Loucy (cell line): ENCODE measurements at regions not wholly inside any gene's neighbourhood (a gene's known extent, or its start where the extent isn't known, plus 50 kb on each side); places are given as distances from the start of the nearest gene placed in this dataset.

Source experiments
- H2AFZ ChIP-seq: fragments of 200-600 bp; sonication (generic); 2 replicates; pipeline ENCODE4 v1.6.0; 2016; ENCODE audit warnings: antibody characterized with exemption, mild to moderate bottlenecking, low read length, moderate library complexity
- H3F3A ChIP-seq: fragments of 200-600 bp; 2 replicates; pipeline ENCODE4 v1.6.0; 2016; ENCODE audit warnings: antibody characterized with exemption, low read depth, mild to moderate bottlenecking
- H3K27me3 ChIP-seq: fragments of 200-600 bp; sonication (generic); 2 replicates; pipeline ENCODE4 v1.6.1; 2014; ENCODE audit warnings: low read length, mild to moderate bottlenecking; ENCODE audit not compliant: insufficient read depth, poor library complexity, severe bottlenecking
- H3K36me3 ChIP-seq: fragments of 200-600 bp; sonication (generic); 2 replicates; pipeline ENCODE4 v1.6.1; 2016; ENCODE audit warnings: low read length; ENCODE audit not compliant: insufficient read depth
- H3K4me1 ChIP-seq: fragments of 200-600 bp; sonication (generic); 2 replicates; pipeline ENCODE4 v1.5.1; 2014; ENCODE audit warnings: low read length, mild to moderate bottlenecking; ENCODE audit not compliant: insufficient read depth, poor library complexity, severe bottlenecking
- H3K4me2 ChIP-seq: fragments of 200-600 bp; sonication (generic); 2 replicates; pipeline ENCODE4 v1.6.0; 2014; ENCODE audit warnings: antibody characterized with exemption, low read length, low read depth, mild to moderate bottlenecking; ENCODE audit not compliant: poor library complexity, severe bottlenecking
- H3K4me3 ChIP-seq: fragments of 200-600 bp; sonication (generic); 2 replicates; pipeline ENCODE4 v1.5.1; 2014; ENCODE audit warnings: low read length, mild to moderate bottlenecking, mixed read lengths; ENCODE audit not compliant: poor library complexity, severe bottlenecking
- H3K79me2 ChIP-seq: fragments of 200-600 bp; sonication (generic); 2 replicates; pipeline ENCODE4 v1.6.1; 2014; ENCODE audit warnings: low read length; ENCODE audit not compliant: insufficient read depth
- H3K9ac ChIP-seq: fragments of 200-600 bp; sonication (generic); 2 replicates; pipeline ENCODE4 v1.6.0; 2014; ENCODE audit warnings: mild to moderate bottlenecking, low read depth, low read length, moderate library complexity; ENCODE audit not compliant: poor library complexity, severe bottlenecking
- H3K9me2 ChIP-seq: fragments of 200-600 bp; sonication (generic); replicated peaks from 2 replicates; pipeline ENCODE4 v1.6.1; 2016; ENCODE audit warnings: low read depth, low read length, mixed read lengths
- H3K9me3 ChIP-seq: fragments of 200-600 bp; sonication (generic); 2 replicates; pipeline ENCODE4 v1.6.1; 2014; ENCODE audit warnings: mild to moderate bottlenecking, antibody characterized with exemption, low read length, low read depth; ENCODE audit not compliant: insufficient read depth
- H4K20me1 ChIP-seq: fragments of 200-600 bp; sonication (generic); 2 replicates; pipeline ENCODE4 v1.6.0; 2014; ENCODE audit warnings: antibody characterized with exemption, low read length, mild to moderate bottlenecking; ENCODE audit not compliant: insufficient read depth, poor library complexity, severe bottlenecking
- EZH2phosphoT487 ChIP-seq: fragments of 200-600 bp; IDR thresholded peaks from 2 replicates; pipeline ENCODE4 v1.6.1; 2018; ENCODE audit warnings: antibody characterized with exemption, mild to moderate bottlenecking, moderate library complexity, borderline replicate concordance
- TF ChIP-seq, protein P1 (sequence below): fragments of 200-600 bp; sonication (generic); conservative IDR thresholded peaks from 2 replicates; pipeline ENCODE4 v1.5.1; 2014; ENCODE audit warnings: mild to moderate bottlenecking, antibody characterized with exemption, low read length

DNA sequence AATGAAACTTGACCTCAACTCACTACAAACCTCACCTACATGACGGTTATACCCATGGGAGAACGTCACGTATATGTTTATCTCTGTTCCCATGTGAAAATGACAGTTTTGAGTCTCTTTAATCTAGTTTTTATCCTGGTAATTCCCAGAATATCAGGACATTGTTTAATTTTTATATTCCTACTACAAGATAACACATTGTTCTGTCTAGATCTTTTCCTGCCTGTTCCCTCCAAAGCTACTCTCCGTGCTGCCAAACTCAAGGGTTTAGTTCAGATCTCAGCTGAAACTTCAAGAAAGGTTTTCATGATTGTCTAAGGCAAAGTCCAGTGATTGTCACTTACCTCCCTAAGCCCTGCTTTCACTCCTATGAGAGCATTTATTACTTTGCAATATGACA lies 1159.4 kb upstream of the SEMA6A start:
- Histone ChIP-seq H3K4me3 (no peak overlapping the region), H3K4me1 (no peaks in the 10 kb centered on the region), H3K4me2 (no peak overlapping the region), H2AFZ (no peak overlapping the region), H3K36me3 (no peaks in the 10 kb centered on the region), H3K27me3 (no peaks in the 10 kb centered on the region), H3K9me3 (no peaks in the 10 kb centered on the region), H3K79me2 (no peaks in the 10 kb centered on the region), H3F3A (no peaks in the 10 kb centered on the region), H3K9ac (no peak overlapping the region), H3K9me2 (no peaks in the 10 kb centered on the region), H4K20me1 (no peaks in the 10 kb centered on the region)
- TF ChIP-seq, protein P1, sequence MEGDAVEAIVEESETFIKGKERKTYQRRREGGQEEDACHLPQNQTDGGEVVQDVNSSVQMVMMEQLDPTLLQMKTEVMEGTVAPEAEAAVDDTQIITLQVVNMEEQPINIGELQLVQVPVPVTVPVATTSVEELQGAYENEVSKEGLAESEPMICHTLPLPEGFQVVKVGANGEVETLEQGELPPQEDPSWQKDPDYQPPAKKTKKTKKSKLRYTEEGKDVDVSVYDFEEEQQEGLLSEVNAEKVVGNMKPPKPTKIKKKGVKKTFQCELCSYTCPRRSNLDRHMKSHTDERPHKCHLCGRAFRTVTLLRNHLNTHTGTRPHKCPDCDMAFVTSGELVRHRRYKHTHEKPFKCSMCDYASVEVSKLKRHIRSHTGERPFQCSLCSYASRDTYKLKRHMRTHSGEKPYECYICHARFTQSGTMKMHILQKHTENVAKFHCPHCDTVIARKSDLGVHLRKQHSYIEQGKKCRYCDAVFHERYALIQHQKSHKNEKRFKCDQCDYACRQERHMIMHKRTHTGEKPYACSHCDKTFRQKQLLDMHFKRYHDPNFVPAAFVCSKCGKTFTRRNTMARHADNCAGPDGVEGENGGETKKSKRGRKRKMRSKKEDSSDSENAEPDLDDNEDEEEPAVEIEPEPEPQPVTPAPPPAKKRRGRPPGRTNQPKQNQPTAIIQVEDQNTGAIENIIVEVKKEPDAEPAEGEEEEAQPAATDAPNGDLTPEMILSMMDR = no peak
- TF ChIP-seq EZH2phosphoT487 = no peak

DNA sequence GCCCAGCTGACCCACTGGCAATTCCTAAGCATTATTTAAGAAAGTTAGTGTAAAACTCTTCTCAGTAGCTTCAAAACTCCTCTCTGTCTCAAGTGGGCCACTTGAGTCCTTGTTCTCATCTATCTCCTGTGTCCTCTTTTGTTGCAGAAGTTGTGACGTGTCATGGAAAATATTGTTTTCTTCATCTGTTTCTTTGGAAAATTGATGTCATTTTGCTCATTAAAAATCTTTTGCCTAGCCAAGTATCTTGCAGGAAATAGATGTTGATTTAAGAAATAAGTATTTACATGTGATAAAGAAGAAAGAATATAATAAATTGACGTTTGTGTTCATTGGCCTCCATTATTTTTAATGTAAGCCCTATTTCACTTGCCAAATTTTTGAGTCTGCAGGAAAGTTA lies 1158.4 kb upstream of the SEMA6A start:
- TF ChIP-seq EZH2phosphoT487 = no peak
- TF ChIP-seq, protein P1 = no peak
- Histone ChIP-seq H3K9me2 (no peaks in the 10 kb centered on the region), H3K9me3 (no peaks in the 10 kb centered on the region)

DNA sequence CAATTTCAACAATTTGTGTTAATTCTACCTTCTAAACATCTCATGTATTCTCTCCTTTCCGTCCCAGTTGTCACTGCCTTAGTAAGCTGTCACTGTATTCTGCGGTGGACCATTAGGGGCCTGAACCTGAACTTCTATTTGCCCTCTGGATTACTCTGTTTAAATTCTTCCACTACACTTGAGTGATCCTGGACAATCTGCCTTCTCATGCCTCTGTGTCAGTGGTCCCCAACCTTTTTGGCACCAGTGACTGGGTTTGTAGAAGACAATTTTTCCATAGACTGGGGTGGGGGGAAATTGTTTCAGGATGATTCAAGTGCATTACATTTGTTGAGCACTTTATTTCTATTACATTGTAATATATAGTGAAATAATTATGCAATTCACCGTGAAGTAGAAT lies 1157.6 kb upstream of the SEMA6A start:
- Histone ChIP-seq H3K4me2 (no peak overlapping the region), H3K4me1 (no peaks in the 10 kb centered on the region), H3K79me2 (no peaks in the 10 kb centered on the region), H4K20me1 (no peaks in the 10 kb centered on the region), H3K9me2 (no peaks in the 10 kb centered on the region), H3K4me3 (no peak overlapping the region), H3K9ac (no peak overlapping the region), H3F3A (no peaks in the 10 kb centered on the region), H3K27me3 (no peaks in the 10 kb centered on the region), H3K36me3 (no peaks in the 10 kb centered on the region), H3K9me3 (no peaks in the 10 kb centered on the region), H2AFZ (no peak overlapping the region)
- TF ChIP-seq EZH2phosphoT487 = no peak
- TF ChIP-seq, protein P1 = no peak

More for the DNA sequence above, 1158.4 kb upstream of the SEMA6A start:
- Histone ChIP-seq H3K79me2 (no peaks in the 10 kb centered on the region), H3K27me3 (no peaks in the 10 kb centered on the region), H2AFZ (no peak overlapping the region), H4K20me1 (no peaks in the 10 kb centered on the region), H3K4me3 (no peak overlapping the region), H3K4me1 (no peaks in the 10 kb centered on the region), H3K4me2 (no peak overlapping the region), H3K9ac (no peak overlapping the region), H3F3A (no peaks in the 10 kb centered on the region), H3K36me3 (no peaks in the 10 kb centered on the region)
